ENCODE measurements at regions not wholly inside any gene's neighbourhood (a gene's known extent, or its start where the extent isn't known, plus 50 kb on each side); places are given as distances from the start of the nearest gene placed in this dataset.
"Not testable (repeated sequence)": the region's sequence is repeated elsewhere in the genome, so short reads cannot be mapped to it uniquely, and the experiment has no call there.

- no peak for DNase-seq
Measured at GRCh38 chr6:99668036-99668705, 61.5 kb downstream of the PRDM13 start.

GRCh38 chr6:99689916-99690685, 83.5 kb downstream of the PRDM13 start:
- DNase-seq = no peak

DNA sequence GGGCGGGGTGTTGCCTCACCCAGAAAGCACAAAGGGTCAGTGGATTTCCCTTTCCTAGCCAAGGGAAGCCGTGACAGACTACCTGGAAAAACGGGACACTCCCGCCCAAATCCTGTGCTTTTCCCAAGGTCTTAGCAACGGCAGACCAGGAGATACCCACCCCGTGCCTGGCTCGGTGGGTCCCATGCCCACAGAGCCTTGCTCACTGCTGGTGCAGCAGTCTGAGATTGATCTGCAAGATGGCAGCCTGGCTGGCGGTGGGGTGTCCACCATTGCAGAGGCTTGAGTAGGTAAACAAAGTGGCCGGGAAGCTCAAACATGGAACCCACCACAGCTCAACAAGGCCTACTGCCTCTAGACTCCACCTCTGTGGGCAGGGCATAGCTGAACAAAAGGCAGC, 95.7 kb downstream of the PRDM13 start:
- DNase-seq = not testable (repeated sequence)

DNA sequence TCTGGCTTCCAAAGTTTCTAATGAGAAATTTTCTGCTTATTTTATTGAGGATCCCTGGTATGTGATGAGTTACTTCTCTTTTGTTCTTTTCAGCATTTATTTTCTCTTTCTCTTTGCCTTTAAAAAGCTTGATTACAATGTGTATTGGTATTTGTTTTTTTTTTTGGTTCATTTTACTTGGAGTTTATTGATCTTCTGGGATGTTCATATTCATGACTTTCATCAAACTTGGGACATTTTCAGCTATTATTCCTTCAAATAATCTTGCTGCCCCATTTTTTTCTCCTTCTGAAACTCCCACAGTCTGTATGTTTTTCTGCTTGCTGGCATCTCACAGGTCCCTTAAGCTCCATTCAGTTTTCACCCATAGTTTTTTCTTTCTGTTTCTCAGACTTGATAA, 102.4 kb downstream of the PRDM13 start:
- no peak for DNase-seq

- DNase-seq = no peak
Measured at GRCh38 chr6:99711302-99711701, 104.7 kb downstream of the PRDM13 start.

- DNase-seq = no peak
Measured at GRCh38 chr6:99711925-99712324, 105.3 kb downstream of the PRDM13 start.

DNA sequence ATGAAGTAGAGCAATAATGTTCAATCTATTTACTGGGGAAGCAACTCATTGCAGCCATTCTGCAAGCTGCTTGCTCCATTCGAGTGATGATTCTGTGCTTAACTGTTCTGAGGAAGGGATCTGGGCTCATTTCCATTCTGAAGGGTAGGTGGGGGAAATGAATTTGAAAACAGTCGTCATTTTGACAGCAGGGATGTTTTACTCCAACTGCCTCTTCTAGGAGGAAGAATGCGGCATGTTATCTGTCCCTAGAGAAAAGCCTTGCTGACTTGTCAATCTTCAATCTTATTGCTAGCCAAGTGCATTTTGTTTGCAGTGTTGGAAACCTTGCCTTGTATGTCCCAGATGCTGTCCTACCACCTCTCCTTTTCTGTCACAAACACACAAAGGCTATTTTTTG, 105.9 kb downstream of the PRDM13 start:
- DNase-seq = no peak

- DNase-seq = not testable (repeated sequence)
Measured at GRCh38 chr6:99722043-99722442, 115.4 kb downstream of the PRDM13 start.

DNA sequence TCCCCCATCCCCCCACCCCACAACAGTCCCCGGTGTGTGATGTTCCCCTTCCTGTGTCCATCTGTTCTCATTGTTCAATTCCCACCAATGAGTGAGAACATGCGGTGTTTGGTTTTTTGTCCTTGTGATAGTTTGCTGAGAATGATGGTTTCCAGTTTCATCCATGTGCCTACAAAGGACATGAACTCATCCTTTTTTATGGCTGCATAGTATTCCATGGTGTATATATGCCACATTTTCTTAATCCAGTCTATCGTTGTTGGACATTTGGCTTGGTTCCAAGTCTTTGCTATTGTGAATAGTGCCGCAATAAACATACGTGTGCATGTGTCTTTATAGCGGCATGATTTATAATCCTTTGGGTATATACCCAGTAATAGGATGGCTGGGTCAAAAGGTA, 123.6 kb downstream of the PRDM13 start:
- not testable (repeated sequence) for DNase-seq

- no peak for DNase-seq
Measured at GRCh38 chr6:99736302-99736701, 129.7 kb downstream of the PRDM13 start.

DNA sequence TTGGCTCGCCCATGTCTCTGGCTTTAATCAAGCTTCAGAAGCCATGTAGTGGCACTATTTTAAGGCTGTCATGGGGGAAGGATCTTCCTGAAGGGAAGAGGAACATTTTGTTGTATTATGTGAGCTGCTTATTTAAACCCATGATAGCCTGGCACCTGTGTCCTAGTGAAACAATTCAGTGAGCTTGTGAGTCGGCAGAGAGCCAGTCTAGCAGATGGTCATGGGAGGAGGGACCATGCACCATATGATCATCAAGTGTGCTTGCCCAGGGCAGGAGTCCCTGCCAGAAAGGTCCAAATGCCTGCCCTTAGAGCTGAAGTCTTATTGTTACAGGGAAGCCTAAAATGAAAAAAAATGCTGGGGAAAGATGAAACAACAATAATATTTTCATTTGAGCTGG, 132.9 kb downstream of the PRDM13 start:
- DNase-seq = no peak

DNA sequence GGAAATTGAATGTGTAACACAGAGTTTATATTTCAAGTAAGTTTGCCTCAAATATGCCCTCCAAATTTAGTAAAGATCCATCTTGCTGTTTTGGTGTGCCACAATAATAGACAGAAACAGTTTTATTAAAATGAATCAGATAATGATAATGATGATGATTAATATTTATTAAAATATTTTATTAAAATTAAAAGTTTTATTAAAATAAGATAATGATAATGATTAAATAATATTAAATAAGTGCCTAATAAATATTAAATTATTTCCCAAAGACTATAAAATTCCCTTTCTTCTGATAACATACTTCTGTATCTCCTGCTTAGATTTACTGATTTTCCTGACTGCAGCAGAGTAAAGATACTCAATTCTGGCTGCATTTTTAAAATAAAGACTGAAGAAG, 134.5 kb downstream of the PRDM13 start:
- no peak for DNase-seq

DNA sequence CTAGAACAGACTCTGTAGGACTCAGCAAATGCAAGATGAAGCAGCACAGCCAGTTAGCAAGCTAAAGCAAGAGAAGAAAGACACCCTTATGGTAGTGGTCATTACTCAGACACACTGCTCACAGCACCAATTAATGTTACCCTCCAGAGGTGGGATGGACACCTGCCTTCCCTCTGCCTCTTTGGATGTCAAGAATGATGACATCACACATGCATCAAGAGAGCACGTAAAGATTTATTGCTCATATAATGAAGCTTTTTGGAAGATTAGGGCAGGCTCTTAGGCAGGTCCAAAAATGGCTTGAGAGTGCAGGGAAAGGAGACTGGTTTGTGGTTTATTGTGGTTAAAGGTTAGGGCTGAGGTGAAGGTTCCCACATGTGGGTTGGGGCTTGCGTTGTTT, 137.0 kb downstream of the PRDM13 start:
- no peak for DNase-seq

GRCh38 chr6:99745651-99746050, 139.0 kb downstream of the PRDM13 start:
- no peak for DNase-seq

- peak; percentile 41 to 42 for DNase-seq
Measured at GRCh38 chr6:99746261-99746895, 139.7 kb downstream of the PRDM13 start.

DNA sequence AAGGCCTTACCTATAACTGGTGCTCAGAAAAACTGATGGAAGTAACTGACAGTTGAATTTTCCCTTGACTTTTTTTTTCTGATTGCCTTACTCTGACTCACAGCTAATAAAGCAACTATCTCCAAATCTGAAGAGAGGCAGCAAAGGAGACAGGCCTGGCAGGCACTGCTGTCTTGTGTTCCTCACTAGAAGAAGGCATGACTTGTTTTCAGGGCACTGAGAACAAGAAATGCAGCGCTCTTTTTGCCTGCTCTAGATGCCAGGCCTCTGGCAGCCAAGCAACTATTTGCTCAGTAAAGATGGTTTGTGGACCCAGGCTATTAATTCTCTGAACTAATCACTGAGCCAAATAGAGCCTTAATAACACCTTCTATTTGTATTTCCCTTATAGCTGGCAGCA, 155.1 kb downstream of the PRDM13 start:
- DNase-seq = no peak

DNA sequence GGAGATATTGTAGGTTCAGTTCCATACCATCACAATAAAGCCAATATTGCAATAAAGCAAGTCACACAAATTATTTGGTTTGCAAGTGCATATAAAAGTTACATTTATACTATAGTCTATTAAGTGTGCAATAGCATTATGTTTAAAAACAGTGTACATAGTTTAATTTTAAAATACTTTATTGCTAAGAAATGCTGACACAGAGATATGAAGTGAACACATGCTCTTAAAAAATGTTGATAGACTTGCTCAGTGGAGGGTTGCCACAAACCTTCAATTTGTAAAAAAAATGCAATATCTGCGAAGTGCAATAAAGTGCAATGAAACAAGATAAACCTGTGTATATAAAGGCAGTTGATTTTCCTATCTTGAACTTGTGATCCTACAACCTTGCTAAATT, 161.5 kb downstream of the PRDM13 start:
- no peak for DNase-seq

GRCh38 chr6:99779631-99780555, 173.3 kb downstream of the PRDM13 start:
- DNase-seq = no peak

- DNase-seq = no peak
Measured at GRCh38 chr6:99780556-99780885, 173.9 kb downstream of the PRDM13 start.

GRCh38 chr6:99789767-99790166, 183.1 kb downstream of the PRDM13 start:
- no peak for DNase-seq

- DNase-seq = no peak
Measured at GRCh38 chr6:99790679-99791078, 184.0 kb downstream of the PRDM13 start.

DNA sequence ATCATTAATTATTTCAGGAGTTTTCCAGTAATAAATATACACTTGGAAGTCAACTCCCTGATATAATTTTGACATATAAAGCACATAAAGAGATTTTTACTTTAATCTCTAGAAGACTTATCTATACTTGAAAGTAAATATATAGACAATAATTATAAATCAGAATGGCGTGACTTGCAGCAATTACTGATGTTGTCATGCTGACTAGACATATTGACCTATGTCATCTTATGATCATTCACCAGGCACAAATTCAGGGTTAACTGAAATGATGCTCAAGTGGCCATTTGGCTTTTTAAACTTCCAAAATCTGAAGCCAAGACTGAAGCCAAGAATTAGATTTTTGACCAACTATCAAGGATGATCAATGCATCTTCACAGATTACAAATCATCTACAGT, 192.2 kb downstream of the MCHR2 start:
- no peak for DNase-seq

- no peak for DNase-seq
Measured at GRCh38 chr6:99802396-99803031, 191.5 kb downstream of the MCHR2 start.

Measured in activated T-cell treated with anti-CD3 and anti-CD28 coated beads, Interleukin-2, amount 50 U/mL, for 48 hours (primary cell).